T-helper 2 cell (primary cell): ENCODE measurements at regions not wholly inside any gene's neighbourhood (a gene's known extent, or its start where the extent isn't known, plus 50 kb on each side); places are given as distances from the start of the nearest gene placed in this dataset.
"Not testable (repeated sequence)": the region's sequence is repeated elsewhere in the genome, so short reads cannot be mapped to it uniquely, and the experiment has no call there.

Experiments used
- DNase-seq, 5 experiments: peaks; one replicate each; pipeline versions ENCODE4 v3.0.0 to v3.0.0-alpha.2; 2012 to 2022

GRCh38 chr13:79861731-79862130, 380.8 kb downstream of the NDFIP2 start:
- DNase-seq: no peak

DNA sequence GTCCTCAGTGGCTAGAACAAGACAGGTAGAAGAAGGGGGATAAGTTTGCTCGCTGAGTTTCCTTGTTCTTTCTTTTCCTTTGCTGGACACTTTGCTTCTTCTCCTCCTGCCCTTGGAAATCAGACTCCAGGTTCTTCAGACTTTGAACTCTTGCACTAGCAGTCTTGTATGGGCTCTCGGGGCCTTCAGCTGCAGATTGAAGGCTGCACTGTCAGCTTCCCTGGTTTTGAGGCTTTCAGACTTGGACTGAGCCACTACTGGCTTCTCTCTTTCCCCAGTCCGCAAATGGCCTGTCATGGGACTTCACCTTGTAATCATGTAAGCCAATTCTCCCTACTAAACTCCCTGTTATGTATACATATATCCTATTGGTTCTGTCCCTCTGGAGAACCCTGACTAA, 379.8 kb downstream of the NDFIP2 start:
- no peak for DNase-seq

DNA sequence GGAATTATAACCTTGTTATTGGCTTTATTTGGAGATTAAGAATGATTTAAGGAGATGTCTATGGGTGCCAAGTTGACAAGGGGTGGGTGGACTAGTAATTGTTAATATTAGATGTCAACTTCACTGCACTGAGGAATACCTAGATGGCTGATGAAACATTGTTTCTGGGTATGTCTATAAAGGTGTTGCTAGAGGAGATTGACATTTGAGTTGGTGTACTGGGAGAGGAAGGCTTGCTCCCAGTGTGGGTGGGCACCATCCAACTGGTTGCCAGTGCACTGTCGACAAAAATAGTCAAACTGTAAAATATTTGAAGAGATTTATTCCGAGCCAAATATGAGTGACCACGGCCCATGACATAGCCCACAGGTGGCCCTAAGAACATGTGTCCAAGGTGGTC, 378.8 kb downstream of the NDFIP2 start:
- DNase-seq: no peak

GRCh38 chr13:79853251-79853650, 372.3 kb downstream of the NDFIP2 start:
- no peak for DNase-seq

GRCh38 chr13:79851318-79851717, 370.4 kb downstream of the NDFIP2 start:
- no peak for DNase-seq

- no peak for DNase-seq
Measured at GRCh38 chr13:79847882-79848592, 367.1 kb downstream of the NDFIP2 start.

DNA sequence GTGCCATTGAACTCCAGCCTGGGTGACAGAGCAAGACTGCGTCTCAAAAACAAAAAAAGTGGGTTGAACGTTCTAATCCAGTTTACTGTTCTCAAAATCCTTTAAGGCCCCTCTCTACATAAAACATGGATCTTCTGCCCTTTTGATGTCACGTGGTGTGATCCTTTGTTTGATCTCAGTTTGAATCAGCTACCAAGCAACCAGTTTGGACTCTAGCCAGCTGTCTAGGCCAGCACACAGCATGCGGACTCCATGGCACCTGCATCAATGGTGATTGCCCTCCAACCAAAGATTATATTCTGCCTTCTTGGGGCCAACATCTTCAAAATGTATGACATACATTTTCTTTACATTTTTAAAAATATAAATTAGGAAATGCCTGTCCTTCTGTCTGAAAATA, 365.4 kb downstream of the NDFIP2 start:
- no peak for DNase-seq

DNA sequence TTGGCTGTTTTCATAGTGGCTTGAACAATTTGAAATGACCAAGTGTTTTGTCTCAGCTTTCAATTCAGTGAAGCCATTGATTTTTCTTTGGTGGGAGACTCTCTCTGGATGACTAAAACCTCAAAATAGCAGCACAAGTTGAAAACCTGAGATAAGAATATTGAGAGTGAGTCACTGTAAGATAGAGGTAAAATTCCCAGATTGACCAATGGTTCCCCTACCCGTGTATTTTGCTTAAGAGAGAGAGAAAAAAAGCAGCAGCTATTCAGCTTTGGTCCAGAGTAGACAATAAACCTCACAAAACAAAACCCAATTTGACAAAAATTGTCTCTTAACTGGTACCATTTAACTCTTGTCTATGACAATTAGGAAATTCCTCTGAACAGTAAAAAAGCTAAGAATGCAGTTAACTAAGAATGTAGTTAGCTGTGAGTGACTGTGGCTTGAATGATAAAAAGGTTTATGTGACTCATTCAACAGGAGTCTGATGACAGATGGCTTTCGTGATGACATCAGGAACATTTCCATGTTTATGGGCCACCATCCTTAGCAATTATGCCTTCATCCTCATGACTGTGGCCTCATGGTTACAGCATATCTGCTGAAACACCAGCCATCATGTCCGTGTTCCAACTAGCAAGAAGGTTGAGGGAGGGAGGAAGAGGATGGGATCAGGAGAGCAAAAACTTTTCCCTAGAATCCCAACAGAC, 356.9 kb downstream of the NDFIP2 start:
- no peak for DNase-seq

GRCh38 chr13:79836121-79836520, 355.2 kb downstream of the NDFIP2 start:
- not testable (repeated sequence) for DNase-seq

GRCh38 chr13:79834876-79835275, 353.9 kb downstream of the NDFIP2 start:
- DNase-seq: no peak

- DNase-seq: no peak
Measured at GRCh38 chr13:79833991-79834390, 353.0 kb downstream of the NDFIP2 start.

DNA sequence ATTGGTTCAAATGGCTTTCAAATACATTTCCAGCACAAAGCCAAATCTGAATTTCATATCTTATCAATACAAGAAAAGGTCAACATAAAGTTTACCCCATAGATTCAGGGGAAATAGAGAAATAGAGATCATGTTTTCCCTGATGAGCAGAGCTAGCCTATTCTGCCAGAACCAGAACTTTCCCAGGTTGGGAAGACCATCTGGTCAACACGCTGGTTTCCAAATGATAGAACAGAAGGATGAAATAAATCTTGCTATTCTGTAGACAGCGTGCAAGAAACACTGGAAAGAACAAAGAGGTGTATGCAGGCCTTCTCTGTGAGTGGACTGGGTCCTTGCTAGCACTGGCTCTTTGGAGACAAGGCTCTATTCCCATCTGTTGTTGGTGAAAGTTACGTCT, 350.6 kb downstream of the NDFIP2 start:
- no peak for DNase-seq

- no peak for DNase-seq
Measured at GRCh38 chr13:79830945-79831344, 350.0 kb downstream of the NDFIP2 start.

DNA sequence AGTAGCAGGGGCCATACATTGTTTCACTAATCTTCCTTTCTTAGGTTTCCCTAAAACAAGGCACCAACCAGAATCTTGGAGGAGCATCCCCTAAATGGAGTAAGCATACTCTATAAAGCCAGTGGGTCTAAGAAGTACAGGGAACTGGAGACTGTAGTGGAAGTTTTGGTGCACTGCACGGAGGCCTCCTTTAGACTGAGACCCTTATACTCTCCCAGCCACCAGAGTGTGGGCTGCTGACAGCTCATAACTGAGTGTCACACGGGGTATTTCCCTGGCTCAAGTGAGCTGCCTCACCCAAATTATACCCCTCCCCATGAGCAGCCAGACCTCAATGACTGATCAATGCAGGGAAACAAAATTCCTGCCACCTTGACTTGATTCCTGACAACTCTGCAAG, 349.5 kb downstream of the NDFIP2 start:
- DNase-seq: no peak

DNA sequence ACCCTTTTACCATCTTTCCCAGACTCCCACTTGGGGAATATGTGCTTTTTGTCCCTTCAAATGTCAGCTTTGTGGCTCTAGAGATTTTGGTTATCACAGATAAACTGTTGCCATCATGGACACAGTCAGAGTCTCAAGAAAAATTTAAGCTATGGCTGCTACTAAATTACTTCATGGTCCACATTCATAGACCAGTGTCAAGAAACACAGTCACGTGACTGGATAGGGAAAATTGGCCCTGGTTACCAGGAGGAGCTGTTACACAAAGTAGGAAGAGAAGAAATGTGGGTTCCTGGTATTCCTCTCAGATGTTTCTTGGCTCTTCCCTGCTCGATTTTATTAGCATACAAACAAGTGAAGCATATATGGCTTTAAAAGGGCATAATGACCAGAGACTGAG, 348.9 kb downstream of the NDFIP2 start:
- DNase-seq: no peak

DNA sequence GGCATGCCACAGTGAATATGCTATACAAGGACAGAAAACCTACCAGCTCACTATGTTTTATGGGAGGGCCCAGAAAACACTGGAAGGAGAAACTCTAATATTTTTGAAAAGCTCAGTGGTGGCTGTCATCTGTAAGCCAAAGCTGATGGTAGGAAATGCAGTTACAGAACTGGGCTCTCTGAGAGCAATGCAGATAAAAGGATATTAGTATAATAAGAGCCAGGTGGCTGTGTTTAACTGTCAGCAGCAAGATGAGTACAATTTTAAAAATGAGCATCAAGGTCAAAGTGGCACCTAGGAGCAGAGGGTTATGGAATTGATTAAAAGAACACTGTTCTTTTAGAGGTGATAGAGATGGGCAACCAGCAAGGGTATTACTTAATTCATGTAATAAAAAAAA, 345.0 kb downstream of the NDFIP2 start:
- no peak for DNase-seq

GRCh38 chr13:79815041-79815440, 334.1 kb downstream of the NDFIP2 start:
- no peak for DNase-seq

DNA sequence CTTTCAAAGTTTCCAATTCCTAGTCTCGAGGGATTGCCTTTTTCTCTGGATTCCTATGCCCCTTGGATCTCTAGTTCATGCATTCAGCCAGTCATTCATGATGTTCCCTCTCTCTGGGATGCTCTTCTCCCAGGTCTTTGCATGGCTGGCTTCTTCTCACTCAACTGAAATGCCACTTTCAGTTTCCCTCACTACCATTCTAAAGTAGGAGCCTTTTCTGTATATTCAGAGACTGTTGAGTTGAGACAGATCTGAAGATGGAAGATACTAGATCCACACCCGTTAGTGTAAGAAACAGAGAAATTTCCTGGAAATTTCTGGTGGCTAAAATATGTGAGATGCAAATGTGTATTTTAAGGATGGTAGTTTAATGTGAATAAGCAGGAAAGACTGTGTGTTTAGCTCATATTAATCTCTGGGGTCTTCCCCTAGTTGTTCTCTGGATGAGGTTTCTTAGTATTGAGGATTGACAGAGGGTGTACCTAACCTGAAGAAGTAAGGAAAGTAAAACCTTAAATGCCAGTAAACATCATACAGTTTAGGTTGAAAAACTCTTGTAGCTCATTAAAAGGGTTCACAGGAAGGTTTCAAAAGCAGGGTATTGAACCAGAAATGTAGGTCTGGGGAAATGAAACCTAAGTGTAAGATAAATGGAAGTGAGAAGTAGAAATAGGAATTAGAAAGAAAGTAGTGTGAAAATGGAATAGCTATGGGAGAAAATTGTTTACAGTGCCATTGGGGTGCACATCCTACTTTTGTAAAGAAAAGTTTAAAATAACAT, 331.3 kb downstream of the NDFIP2 start:
- DNase-seq: no peak

DNA sequence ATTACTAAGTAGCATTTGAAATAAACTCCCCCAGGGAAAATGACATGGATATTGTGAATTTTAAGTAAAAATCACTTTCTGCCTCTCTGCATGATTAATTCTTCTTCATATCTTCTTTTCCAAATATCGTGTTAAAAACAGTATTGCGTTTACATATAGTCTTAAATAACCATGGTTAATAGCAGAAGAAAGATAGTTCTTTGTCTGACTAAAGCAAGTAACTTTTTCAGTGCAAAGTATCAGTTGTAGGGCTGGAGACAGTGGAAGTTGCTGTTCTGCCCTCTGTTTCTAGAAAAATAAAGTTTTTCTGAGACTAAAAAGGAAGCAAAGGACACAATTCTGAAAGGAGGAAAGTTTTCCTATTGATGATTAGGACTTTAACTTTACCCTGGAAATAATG, 330.2 kb downstream of the NDFIP2 start:
- DNase-seq: no peak

DNA sequence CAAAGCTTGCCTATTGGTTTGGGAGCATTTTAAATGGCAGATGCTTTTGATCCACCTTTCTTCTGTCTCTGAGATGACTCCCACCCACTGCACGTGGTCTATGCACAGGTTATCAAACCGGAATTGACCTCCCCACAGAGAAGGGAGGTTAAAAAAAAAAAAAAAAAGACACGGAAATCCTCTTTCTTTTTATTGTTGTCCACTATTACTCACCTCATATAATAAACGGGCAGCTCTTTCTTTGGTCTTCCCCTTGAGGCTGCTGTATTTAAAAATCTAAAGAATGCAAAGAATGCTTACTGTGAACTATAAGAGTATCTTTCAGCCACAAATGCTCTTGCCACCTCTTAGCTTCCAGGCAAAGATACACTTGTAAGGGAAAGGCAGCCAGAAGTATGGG, 329.7 kb downstream of the NDFIP2 start:
- no peak for DNase-seq

- no peak for DNase-seq
Measured at GRCh38 chr13:79810018-79810417, 329.1 kb downstream of the NDFIP2 start.

- DNase-seq: no peak
Measured at GRCh38 chr13:79808475-79808874, 327.5 kb downstream of the NDFIP2 start.

DNA sequence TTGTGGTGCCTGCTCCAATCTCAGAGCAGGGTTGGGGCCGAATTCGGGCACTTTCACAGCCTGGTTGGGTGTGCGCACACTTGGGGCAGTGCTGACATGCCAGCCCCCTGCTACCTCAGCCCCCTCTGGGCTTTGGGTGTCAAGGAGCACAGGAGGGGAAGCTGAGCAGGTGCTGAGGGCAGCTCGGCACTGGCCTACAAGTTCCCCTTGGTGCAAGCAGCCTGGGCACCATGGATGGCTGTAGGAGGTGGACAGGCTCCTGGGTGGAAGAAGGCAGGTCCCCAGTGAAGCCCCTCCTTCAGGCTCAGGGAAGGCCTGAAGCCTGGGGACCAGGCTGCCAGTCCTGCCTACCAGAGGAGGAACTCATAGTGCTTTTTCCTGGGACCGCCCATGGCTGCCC, 326.6 kb downstream of the NDFIP2 start:
- DNase-seq: no peak

- no peak for DNase-seq
Measured at GRCh38 chr13:79806821-79807220, 325.9 kb downstream of the NDFIP2 start.
